Neural cell (in vitro differentiated cells): ENCODE measurements at regions not wholly inside any gene's neighbourhood (a gene's known extent, or its start where the extent isn't known, plus 50 kb on each side); places are given as distances from the start of the nearest gene placed in this dataset.

Experiments used
- H2AFZ ChIP-seq: fragments of 200-600, 300-800 bp; sonication (generic), shearing (Covaris generic); 2 replicates; pipeline ENCODE4 v1.6.0; 2014; ENCODE audit warnings: low read depth, mild to moderate bottlenecking, antibody characterized with exemption, low read length, moderate library complexity
- H3F3A ChIP-seq: fragments of 200-600 bp; shearing (Covaris generic); 2 replicates; pipeline ENCODE4 v1.6.1; 2016; ENCODE audit warnings: mild to moderate bottlenecking, moderate library complexity, mixed read lengths, antibody characterized with exemption, low read length; ENCODE audit not compliant: insufficient read depth, poor library complexity, severe bottlenecking
- H3K27ac ChIP-seq: fragments of 200-600, 300-800 bp; sonication (generic), shearing (Covaris generic); 2 replicates; pipeline ENCODE4 v1.5.1; 2014; ENCODE audit warnings: mild to moderate bottlenecking, low read length, moderate library complexity
- H3K27me3 ChIP-seq: fragments of 300-800, 200-600 bp; sonication (generic), shearing (Covaris generic); 2 replicates; pipeline ENCODE4 v1.6.0; 2014; ENCODE audit warnings: mild to moderate bottlenecking, low read depth, low read length, moderate library complexity; ENCODE audit not compliant: insufficient read depth
- H3K36me3 ChIP-seq: fragments of 300-800, 200-600 bp; sonication (generic), shearing (Covaris generic); 2 replicates; pipeline ENCODE4 v1.5.1; 2014; ENCODE audit warnings: mild to moderate bottlenecking, antibody characterized with exemption, low read length, moderate library complexity; ENCODE audit not compliant: insufficient read depth
- H3K4me2 ChIP-seq: fragments of 300-800, 200-600 bp; sonication (generic), shearing (Covaris generic); 2 replicates; pipeline ENCODE4 v1.6.0; 2014; ENCODE audit warnings: mild to moderate bottlenecking, low read length
- H3K4me3 ChIP-seq: fragments of 300-800, 200-600 bp; sonication (generic), shearing (Covaris generic); 2 replicates; pipeline ENCODE4 v1.5.1; 2014; ENCODE audit warnings: mild to moderate bottlenecking, low read length, moderate library complexity
- H3K79me2 ChIP-seq: fragments of 200-600 bp; shearing (Covaris generic); replicated peaks from 2 replicates; pipeline ENCODE4 v1.6.0; 2014; ENCODE audit warnings: mild to moderate bottlenecking, low read length, moderate library complexity; ENCODE audit not compliant: insufficient read depth
- H3K9ac ChIP-seq: fragments of 300-800, 200-600 bp; sonication (generic), shearing (Covaris generic); 2 replicates; pipeline ENCODE4 v1.6.1; 2016; ENCODE audit warnings: mild to moderate bottlenecking, low read length, mixed read lengths
- H3K9me2 ChIP-seq: fragments of 200-600 bp; shearing (Covaris generic); 2 replicates; pipeline ENCODE4 v1.6.1; 2016; ENCODE audit warnings: mild to moderate bottlenecking, low read length, mixed read lengths; ENCODE audit not compliant: insufficient read depth
- H3K9me3 ChIP-seq: fragments of 200-600, 300-800 bp; sonication (generic), shearing (Covaris generic); 2 replicates; pipeline ENCODE4 v1.6.1; 2016; ENCODE audit warnings: mild to moderate bottlenecking, mixed run types, low read length, moderate library complexity, mixed read lengths
- H4K20me1 ChIP-seq: fragments of 200-600 bp; shearing (Covaris generic); 2 replicates; pipeline ENCODE4 v1.6.1; 2016; ENCODE audit warnings: mild to moderate bottlenecking, mixed run types; ENCODE audit not compliant: insufficient read depth
- EP300 ChIP-seq: fragments of 450-650 bp; conservative IDR thresholded peaks from 2 replicates; pipeline ENCODE4 v1.6.1; 2014; ENCODE audit warnings: antibody characterized with exemption, mild to moderate bottlenecking, moderate library complexity; ENCODE audit not compliant: poor library complexity, severe bottlenecking
- EZH2 ChIP-seq: fragments of 200-600, 300-800 bp; shearing (Covaris generic), sonication (generic); IDR thresholded peaks from 2 replicates; pipeline ENCODE4 v1.6.1; 2014; ENCODE audit warnings: antibody characterized with exemption, low read length, borderline replicate concordance, mild to moderate bottlenecking; ENCODE audit not compliant: insufficient read depth, poor library complexity, severe bottlenecking
- MXI1 ChIP-seq: fragments of 450-650 bp; conservative IDR thresholded peaks from 2 replicates; pipeline ENCODE4 v1.6.1; 2014; ENCODE audit warnings: antibody characterized with exemption, mild to moderate bottlenecking; ENCODE audit not compliant: poor library complexity, severe bottlenecking
- POLR2AphosphoS5 ChIP-seq: IDR thresholded peaks from 2 replicates; pipeline ENCODE4 v1.6.1; 2012
- RAD21 ChIP-seq: fragments of 450-650 bp; conservative IDR thresholded peaks from 2 replicates; pipeline ENCODE4 v1.6.1; 2014; ENCODE audit warnings: antibody characterized with exemption, mild to moderate bottlenecking, moderate library complexity
- SMC3 ChIP-seq: fragments of 450-650 bp; conservative IDR thresholded peaks from 2 replicates; pipeline ENCODE4 v1.6.1; 2014; ENCODE audit warnings: antibody characterized with exemption, mild to moderate bottlenecking, moderate library complexity; ENCODE audit not compliant: poor library complexity
- TAF1 ChIP-seq: IDR thresholded peaks from 2 replicates; pipeline ENCODE4 v1.6.1; 2012; ENCODE audit warnings: low read depth
- TF ChIP-seq, protein P1 (sequence below): fragments of 450-650 bp; IDR thresholded peaks from 2 replicates; pipeline ENCODE4 v1.5.1; 2014; ENCODE audit warnings: antibody characterized with exemption, mild to moderate bottlenecking, moderate library complexity; ENCODE audit not compliant: poor library complexity, severe bottlenecking
- TF ChIP-seq, protein P2 (sequence below): IDR thresholded peaks from 2 replicates; pipeline ENCODE4 v1.6.1; 2012; ENCODE audit warnings: borderline replicate concordance

DNA sequence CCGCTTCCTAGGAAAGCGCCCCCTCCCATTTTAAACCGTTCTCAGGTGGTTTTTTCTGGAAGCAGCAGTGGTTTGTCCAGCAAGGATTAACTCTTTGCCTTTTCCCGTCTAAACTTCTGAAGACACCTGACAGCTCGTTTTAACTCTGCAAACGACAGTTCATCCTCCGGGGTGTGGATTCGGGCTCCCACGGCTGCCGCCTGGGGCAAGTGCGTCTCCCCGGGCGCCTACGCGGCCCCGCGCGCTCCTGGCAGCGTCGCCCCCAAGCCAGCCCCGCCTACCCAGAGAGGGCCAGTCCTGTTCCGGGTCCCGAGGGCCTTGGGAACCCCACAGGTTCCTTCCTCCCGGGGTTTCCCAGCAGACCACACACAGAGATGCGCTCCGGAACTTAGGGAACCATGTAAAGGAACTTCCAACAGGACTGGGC is 54.4 kb downstream of the PRR18 start:
- no peaks in the 10 kb centered on the region for H3K79me2 ChIP-seq
- no peak overlapping the region for H2AFZ ChIP-seq
- no peak overlapping the region for H3K27ac ChIP-seq
- peak overlapping the region; percentile 60 for H3K4me3 ChIP-seq
- TF ChIP-seq EP300 (no peak), MXI1 (no peak), TAF1 (no peak), POLR2AphosphoS5 (peak; percentile 13), EZH2 (no peak), RAD21 (no peak)
- TF ChIP-seq, protein P1, sequence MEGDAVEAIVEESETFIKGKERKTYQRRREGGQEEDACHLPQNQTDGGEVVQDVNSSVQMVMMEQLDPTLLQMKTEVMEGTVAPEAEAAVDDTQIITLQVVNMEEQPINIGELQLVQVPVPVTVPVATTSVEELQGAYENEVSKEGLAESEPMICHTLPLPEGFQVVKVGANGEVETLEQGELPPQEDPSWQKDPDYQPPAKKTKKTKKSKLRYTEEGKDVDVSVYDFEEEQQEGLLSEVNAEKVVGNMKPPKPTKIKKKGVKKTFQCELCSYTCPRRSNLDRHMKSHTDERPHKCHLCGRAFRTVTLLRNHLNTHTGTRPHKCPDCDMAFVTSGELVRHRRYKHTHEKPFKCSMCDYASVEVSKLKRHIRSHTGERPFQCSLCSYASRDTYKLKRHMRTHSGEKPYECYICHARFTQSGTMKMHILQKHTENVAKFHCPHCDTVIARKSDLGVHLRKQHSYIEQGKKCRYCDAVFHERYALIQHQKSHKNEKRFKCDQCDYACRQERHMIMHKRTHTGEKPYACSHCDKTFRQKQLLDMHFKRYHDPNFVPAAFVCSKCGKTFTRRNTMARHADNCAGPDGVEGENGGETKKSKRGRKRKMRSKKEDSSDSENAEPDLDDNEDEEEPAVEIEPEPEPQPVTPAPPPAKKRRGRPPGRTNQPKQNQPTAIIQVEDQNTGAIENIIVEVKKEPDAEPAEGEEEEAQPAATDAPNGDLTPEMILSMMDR: no peak
- TF ChIP-seq, protein P2, sequence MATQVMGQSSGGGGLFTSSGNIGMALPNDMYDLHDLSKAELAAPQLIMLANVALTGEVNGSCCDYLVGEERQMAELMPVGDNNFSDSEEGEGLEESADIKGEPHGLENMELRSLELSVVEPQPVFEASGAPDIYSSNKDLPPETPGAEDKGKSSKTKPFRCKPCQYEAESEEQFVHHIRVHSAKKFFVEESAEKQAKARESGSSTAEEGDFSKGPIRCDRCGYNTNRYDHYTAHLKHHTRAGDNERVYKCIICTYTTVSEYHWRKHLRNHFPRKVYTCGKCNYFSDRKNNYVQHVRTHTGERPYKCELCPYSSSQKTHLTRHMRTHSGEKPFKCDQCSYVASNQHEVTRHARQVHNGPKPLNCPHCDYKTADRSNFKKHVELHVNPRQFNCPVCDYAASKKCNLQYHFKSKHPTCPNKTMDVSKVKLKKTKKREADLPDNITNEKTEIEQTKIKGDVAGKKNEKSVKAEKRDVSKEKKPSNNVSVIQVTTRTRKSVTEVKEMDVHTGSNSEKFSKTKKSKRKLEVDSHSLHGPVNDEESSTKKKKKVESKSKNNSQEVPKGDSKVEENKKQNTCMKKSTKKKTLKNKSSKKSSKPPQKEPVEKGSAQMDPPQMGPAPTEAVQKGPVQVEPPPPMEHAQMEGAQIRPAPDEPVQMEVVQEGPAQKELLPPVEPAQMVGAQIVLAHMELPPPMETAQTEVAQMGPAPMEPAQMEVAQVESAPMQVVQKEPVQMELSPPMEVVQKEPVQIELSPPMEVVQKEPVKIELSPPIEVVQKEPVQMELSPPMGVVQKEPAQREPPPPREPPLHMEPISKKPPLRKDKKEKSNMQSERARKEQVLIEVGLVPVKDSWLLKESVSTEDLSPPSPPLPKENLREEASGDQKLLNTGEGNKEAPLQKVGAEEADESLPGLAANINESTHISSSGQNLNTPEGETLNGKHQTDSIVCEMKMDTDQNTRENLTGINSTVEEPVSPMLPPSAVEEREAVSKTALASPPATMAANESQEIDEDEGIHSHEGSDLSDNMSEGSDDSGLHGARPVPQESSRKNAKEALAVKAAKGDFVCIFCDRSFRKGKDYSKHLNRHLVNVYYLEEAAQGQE: no peak
- H3K27me3 ChIP-seq: peaks cover 33% of the 10 kb centered on the region
- H4K20me1 ChIP-seq: no peaks in the 10 kb centered on the region
- no peaks in the 10 kb centered on the region for H3F3A ChIP-seq
- no peaks in the 10 kb centered on the region for H3K9me2 ChIP-seq
- H3K9me3 ChIP-seq: no peaks in the 10 kb centered on the region
- no peak overlapping the region for H3K9ac ChIP-seq
- no peaks in the 10 kb centered on the region for H3K36me3 ChIP-seq
- H3K4me2 ChIP-seq: no peak overlapping the region

DNA sequence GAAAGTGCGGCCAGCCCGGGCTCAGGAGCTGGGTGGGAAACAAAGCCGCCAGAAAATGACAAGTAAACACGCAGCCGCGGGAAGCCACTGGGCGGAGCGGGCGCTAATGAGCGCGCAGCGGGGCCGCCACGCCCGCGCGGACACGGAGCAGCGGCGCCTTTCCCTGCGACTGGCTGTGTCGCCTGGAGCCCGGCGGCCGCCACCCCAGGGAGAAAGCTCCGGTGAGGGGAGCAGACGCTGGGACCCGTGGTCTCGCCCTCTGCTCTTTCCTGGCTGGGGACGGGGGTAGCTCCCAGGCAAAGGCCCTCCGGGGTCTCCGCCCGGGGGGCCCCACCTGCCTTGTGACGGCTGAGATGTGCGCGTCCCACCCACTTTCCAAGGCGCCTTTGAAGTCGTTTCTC is 54.9 kb downstream of the PRR18 start:
- H3K4me3 ChIP-seq: peak overlapping the region; percentile 60
- no peak overlapping the region for H2AFZ ChIP-seq

More for the DNA sequence above, 54.9 kb downstream of the PRR18 start:
- Histone ChIP-seq H3K4me2 (no peak overlapping the region), H3K79me2 (no peaks in the 10 kb centered on the region), H3K9ac (peak overlapping the region; percentile 20), H3K36me3 (no peaks in the 10 kb centered on the region), H3K9me3 (no peaks in the 10 kb centered on the region), H3K9me2 (no peaks in the 10 kb centered on the region), H3K27ac (no peak overlapping the region), H3K27me3 (peaks cover 33% of the 10 kb centered on the region), H3F3A (no peaks in the 10 kb centered on the region), H4K20me1 (no peaks in the 10 kb centered on the region)
- TF ChIP-seq SMC3 (no peak), RAD21 (no peak), EZH2 (no peak), TAF1 (no peak), MXI1 (no peak), EP300 (no peak), POLR2AphosphoS5 (no peak)
- TF ChIP-seq, protein P1: no peak
- TF ChIP-seq, protein P2: no peak
